Activated naive CD4-positive, alpha-beta T cell treated with anti-CD3 and anti-CD28 coated beads, Interleukin-2, amount 50 U/mL, for 16 hours (primary cell): ENCODE measurements at regions not wholly inside any gene's neighbourhood (a gene's known extent, or its start where the extent isn't known, plus 50 kb on each side); places are given as distances from the start of the nearest gene placed in this dataset.

Experiments
- DNase-seq: peaks from one replicate; pipeline ENCODE4 v3.0.0-alpha.2; 2020

- DNase-seq: no peak
Observed at GRCh38 chr2:133667968-133668367, 99.7 kb upstream of the NCKAP5 start.

DNA sequence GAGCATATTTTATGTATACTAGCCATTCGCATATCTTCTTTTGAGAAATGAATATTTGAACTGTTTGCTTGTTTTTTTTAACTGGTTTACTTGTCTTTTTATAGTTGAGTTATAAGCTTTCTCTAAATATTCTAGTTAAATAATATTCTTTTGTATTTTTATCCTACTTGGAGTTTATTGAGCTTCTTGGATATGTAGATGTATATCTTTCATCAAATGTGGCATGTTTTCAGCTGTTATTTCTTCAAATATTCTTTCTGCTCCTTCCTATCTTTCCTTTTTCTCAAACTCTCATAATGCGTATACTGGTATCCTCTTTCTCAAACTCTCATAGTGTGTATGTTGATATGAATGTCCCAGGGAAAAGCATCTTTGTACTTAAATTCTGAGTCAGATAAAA, 100.3 kb upstream of the NCKAP5 start:
- no peak for DNase-seq

GRCh38 chr2:133673305-133673905, 105.1 kb upstream of the NCKAP5 start:
- no peak for DNase-seq

DNA sequence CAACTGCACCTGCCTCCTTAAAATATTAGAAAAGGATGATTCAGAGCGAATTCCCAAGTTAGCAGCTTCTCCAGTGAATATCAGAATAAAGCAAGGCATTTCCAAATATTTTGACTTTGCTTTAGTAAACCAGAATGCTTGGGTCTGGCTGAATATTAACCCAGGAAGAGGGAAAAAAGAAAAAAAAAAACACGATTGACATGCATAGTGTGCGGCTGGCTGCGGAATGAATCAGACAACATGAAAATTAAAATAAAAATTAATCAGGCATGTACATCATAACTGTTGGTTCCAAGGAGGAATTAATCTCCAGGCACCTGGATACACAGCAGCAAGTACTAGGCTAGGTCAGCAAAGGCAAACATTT, 105.8 kb upstream of the NCKAP5 start:
- DNase-seq: no peak

DNA sequence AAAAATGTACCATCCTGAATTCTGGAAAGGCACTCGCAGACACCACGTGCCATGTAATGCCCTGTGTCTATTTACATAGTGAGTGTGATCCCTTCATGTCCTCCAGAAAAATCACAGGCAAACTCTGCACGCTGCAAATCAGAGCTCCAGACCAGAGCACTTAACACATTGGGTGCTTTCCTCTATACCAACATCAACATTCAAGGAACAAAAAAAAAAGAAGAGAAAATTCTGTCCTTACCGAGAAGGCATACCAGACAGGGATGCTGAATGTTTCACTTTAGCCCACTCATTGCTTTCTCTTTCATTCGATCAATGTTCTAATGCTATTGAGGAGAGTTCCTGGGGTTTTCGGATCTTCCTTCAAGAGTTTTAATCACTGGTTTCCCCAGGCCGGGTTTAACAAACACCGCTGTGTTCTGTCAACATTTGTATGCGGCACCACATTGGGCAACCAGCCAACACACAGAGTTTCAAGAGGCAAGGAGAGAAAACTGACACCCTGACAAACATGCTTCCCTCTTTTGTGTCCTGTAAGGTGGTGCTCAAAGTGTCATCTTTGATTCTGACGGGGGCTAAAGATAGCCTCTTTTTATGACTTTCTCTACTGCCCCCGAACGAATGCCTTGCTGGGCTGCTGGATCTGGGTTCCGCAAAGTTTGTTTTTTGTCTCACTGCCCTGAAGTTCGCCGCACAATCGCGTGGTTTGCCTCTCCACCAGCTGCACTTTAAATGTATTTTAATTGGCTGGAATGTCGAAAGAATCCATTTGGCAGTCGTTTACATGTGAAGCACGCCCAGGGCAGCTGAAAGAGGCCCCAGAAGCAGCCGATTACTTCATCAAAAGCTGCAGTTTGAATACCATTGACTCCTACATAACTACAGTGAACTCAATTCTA, 106.4 kb upstream of the NCKAP5 start:
- DNase-seq: no peak

DNA sequence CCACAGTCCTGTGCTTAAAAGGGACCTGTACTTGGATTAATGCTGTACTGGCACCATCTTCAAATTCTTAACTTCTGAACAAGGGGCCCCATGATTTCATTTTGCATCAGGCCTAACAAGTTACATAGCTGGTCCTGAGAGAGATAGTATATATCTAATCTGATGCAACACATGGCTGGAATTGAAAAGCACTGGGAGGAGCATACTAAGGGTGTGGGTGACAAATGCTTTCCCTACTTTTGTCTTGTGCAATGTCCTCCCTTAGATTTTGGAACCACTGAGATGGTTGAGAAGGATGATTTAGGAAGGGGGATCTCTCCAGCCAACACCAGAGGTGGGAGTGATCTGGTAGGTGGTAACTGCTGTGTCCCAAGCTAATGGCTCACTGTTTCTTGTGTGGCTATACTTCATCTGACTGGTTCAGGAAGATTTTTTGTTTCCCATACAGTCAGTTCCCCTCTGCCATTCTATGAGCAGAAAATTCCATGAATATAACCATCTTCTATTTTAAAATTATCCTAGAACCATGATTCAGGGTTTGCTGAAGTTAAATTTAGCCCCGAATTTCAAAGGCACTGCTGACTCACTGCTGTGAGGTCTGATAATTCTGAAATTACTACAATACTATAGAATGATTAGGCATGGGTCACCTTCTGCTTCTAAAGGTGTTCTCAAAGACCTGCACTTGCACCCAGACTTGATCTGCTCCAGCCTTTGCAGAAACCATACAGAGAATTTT, 108.3 kb upstream of the NCKAP5 start:
- DNase-seq: no peak

DNA sequence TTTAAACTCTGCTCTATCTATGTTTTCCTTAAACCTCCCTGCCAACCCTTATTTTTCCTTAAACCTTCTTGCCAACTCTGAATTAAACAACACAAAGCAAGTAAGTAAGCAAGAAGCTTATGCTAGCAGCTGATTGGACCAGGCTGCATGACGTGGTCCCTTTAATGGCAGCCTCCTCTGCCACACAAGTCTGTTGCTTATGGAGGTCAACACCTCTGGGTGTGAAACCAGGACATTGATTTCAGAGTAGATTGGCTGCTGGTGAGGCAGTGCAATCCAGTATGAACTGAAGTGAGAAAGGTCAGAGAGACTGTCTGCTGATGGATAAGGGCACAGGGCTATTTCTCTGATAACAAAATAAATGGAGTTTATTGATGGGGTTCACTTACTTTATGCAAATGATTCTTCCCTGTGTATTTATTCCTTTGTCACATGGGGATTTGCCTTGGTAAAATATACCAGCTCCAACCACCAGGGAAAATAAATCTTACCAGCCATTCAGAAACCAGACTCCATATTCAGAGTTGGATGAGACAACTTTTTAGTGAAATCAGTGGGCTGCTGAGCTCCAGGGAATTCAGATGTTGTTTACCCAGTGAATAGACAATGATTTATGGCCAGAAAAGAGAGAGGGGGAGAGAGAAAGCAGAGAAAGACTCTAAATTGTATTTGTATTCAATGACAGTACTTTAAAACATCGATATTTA, 112.2 kb upstream of the NCKAP5 start:
- no peak for DNase-seq

GRCh38 chr2:133682347-133682746, 114.1 kb upstream of the NCKAP5 start:
- DNase-seq: no peak

GRCh38 chr2:133682906-133683305, 114.6 kb upstream of the NCKAP5 start:
- DNase-seq: no peak

DNA sequence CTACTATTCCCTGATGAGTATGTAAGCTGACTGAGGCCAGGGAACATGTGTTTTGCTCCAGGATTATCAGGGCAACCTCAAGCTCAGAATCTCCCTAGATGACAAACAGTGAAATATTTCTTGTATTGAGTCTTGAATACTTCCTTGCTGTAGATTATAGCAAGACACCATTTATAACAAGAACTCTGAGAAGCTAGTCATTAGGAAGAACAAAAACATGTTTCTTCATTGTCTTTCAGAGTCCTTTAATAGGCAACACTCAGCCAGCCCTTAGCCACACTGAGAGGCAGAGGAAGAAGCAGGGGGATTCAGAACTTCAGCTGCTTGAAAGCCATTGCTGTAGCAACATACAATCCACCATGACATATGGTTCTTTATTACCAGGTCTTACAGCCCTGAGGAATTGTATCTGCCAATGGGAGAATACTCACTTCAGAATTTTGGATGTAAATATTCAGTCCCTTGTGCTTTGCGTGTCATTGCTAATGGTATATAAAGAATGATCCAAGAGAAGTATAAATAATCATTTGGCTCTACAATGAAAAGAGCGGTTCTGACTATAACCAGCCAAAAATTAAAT, 117.5 kb upstream of the NCKAP5 start:
- no peak for DNase-seq

DNA sequence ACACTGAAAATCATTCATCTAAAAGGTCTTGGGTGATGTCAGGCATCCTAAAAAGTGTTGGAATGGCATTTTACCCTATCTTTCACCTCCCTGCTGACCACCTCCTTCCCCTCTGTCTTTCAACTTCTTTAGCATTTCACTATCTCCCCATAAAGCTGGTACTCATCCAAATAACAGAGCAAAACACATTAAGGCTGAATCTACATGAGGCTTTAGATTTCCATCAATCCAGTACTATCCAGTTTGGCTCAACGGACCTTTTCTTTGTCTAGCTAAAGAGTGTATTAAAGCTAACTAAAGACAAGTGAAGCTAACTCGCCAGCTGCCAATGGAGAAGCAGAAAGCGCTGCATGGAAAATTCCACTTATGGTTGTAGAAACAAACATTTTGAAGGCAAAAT, 122.5 kb upstream of the NCKAP5 start:
- no peak for DNase-seq

- no peak for DNase-seq
Observed at GRCh38 chr2:133691336-133691735, 123.1 kb upstream of the NCKAP5 start.

GRCh38 chr2:133705287-133705686, 137.0 kb upstream of the NCKAP5 start:
- DNase-seq: no peak

DNA sequence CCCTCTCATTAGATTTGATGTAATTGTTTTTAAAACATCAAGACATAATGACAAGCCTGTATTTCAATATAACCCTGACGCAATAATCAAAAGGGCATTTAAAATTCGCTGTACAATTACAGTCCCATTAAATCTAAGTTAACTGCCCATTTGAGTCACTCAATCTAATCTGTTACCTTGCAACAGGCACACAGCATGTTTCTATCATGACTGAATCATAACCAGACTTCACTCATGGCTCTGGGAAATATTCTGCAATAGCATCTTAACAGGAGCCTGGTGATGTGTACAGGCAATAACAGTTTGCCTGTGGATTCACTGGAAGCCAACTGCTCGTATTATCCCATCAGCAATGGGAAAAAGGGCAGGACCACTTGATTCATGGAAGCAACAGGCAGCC, 142.3 kb upstream of the NCKAP5 start:
- DNase-seq: no peak

DNA sequence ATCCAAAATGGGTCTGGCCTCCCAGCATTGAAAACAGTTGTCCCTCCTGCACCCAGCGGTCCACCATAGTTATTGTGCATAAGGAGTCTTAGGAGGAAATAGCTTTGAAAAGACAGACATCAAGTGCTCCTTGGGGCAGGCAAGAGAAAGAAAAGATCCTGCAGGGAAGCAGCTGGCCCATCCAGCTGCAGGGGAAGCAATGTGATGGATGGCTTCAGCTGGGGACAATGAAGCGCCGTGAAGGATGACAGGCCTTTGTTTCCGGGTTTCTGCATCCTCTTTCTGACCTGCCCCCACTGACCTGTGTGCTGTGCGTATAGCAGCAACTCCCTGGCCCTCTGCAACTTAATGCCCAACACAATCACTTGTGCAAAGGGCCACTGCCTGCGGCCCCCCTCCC, 142.9 kb upstream of the NCKAP5 start:
- no peak for DNase-seq

DNA sequence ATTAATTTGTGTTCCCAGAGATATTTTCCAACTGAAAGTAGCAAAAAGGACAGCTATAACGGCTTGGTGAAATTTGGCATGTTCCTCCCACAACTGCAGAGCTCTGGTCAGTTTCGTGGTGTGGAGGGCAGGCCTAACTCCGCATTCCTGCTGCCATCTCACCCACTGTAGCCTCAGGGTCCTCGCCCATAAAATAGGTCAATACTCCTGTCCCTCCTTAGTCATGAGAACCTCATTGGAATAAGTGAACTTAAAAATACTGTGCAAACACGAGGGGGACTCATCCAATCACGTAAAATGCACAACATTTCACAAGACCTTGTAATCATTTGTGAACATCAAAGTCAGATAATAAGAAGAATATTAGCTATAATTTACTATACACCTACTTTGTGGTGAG, 143.5 kb upstream of the NCKAP5 start:
- no peak for DNase-seq

DNA sequence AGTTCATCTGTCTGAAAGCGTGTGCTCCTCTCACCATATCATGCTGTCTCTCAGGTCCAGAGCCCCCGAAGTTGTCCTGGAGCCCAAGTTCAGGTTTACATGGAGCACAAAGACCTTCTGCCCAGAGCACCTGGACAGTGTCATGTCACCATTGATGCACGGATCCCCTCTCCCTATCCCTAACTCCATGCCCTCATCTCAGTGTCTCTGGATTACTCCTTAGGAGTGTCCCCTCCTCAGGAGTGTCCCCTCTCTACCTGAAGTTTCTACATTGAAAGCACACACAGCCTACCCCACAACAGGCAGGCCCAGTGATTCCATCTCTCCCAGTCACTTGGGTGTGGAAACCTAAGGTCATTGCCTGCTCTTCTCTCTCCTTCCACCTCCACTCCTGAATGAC, 144.1 kb upstream of the NCKAP5 start:
- no peak for DNase-seq

- no peak for DNase-seq
Observed at GRCh38 chr2:133713049-133713580, 144.9 kb upstream of the NCKAP5 start.

GRCh38 chr2:133716166-133716565, 147.9 kb upstream of the NCKAP5 start:
- DNase-seq: no peak

GRCh38 chr2:133717497-133717896, 149.2 kb upstream of the NCKAP5 start:
- no peak for DNase-seq

GRCh38 chr2:133718688-133719201, 150.5 kb upstream of the NCKAP5 start:
- DNase-seq: no peak

DNA sequence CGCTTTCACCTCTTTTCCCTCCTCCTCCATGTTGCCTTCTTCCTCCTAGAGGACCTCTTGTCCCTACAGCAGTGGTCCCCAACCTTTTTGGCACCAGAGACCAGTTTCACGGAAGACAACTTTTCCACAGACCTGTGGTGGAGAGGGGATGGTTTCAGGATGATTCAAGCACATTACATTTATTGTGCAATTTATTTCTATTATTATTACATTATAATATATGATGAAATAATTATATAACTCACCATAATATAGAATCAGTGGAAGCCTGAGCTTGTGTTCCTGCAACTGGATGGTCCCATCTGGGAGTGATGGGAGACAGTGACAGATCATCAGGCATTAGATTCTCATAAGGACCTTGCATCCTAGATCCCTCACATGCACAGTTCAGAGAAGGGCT, 152.2 kb upstream of the NCKAP5 start:
- DNase-seq: no peak
